HTR-8/SVneo (cell line): ENCODE measurements at regions not wholly inside any gene's neighbourhood (a gene's known extent, or its start where the extent isn't known, plus 50 kb on each side); places are given as distances from the start of the nearest gene placed in this dataset.
"Not testable (repeated sequence)": the region's sequence is repeated elsewhere in the genome, so short reads cannot be mapped to it uniquely, and the experiment has no call there.

Experiments
- DNase-seq: peaks from one replicate; pipeline ENCODE4 v3.0.0; 2011; ENCODE audit warnings: low spot score, mixed read lengths; ENCODE audit not compliant: insufficient read length
- FAIRE-seq: peaks from 2 replicates; lab custom pipeline; 2011; peaks lifted over from hg19 to GRCh38; lab: Jason Lieb, UNC

DNA sequence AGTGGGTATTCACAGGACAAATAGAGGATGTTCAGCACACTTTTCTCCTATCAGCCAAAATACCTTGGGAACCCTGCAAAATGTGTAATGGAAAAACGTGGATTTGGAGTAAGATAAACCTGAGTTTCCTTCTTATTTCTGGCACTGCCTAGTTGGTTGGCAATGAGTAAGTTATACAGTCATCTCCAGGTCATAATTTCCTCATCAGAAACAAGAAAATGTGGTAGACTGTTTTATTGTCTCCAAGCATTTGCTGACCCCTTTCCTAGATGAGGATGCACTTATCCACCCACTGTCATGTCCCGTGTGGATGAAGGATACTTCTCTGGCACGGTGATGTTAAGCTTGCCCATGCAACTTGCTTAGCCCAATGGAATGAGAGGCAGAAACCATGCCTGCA lies 458.0 kb downstream of the KIF2B start:
- FAIRE-seq (peak; percentile 78), DNase-seq (no peak)

- FAIRE-seq, result no peak
- DNase-seq, result no peak
Measured at GRCh38 chr17:54282886-54283285, 460.2 kb downstream of the KIF2B start.

DNA sequence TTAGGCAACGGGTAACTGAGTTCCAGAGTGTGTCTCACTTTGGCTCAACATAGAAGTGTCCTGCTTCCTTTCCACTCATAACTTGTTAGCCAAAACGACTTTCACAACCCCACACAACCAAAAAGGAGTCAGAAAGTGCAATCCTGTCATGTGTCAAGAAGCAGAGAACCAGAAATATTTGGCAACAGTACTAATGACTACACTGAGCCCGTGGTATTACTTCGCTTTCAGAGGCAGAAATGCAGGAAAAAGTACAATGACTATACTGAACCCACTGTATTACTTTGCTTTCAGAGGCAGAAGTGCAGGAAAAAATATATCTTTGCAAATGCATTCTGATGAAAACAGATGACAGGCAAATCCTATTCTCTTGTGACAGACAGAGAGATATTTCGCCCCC lies 484.6 kb downstream of the KIF2B start:
- FAIRE-seq (no peak), DNase-seq (no peak)

- FAIRE-seq, result no peak
- no peak for DNase-seq
Measured at GRCh38 chr17:54324813-54325212, 502.1 kb downstream of the KIF2B start.

GRCh38 chr17:54339731-54340130 lies 517.0 kb downstream of the KIF2B start:
- FAIRE-seq, result no peak

GRCh38 chr17:54347495-54347894 lies 524.8 kb downstream of the KIF2B start:
- FAIRE-seq (no peak), DNase-seq (no peak)

More at GRCh38 chr17:54339731-54340130, 517.0 kb downstream of the KIF2B start:
- DNase-seq, result no peak

DNA sequence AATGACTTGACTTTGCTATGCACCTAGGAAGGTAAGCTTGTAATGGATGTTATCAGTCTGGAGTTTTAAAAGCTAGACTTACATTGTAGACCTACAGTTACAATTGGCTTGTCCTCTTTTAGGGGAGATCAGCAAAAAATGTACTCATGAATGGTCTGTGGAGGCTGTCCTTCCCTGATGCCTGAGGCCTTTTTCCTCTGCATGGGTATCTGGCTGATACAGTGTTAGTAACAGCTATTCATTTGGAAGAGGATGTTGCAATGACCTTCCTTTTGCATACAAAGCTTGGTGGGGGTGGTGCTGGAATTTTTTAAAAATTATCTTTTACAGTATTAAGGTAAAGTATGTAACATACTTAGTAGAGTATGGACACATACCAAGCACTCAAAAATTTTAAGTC lies 525.5 kb downstream of the KIF2B start:
- FAIRE-seq (no peak), DNase-seq (no peak)

DNA sequence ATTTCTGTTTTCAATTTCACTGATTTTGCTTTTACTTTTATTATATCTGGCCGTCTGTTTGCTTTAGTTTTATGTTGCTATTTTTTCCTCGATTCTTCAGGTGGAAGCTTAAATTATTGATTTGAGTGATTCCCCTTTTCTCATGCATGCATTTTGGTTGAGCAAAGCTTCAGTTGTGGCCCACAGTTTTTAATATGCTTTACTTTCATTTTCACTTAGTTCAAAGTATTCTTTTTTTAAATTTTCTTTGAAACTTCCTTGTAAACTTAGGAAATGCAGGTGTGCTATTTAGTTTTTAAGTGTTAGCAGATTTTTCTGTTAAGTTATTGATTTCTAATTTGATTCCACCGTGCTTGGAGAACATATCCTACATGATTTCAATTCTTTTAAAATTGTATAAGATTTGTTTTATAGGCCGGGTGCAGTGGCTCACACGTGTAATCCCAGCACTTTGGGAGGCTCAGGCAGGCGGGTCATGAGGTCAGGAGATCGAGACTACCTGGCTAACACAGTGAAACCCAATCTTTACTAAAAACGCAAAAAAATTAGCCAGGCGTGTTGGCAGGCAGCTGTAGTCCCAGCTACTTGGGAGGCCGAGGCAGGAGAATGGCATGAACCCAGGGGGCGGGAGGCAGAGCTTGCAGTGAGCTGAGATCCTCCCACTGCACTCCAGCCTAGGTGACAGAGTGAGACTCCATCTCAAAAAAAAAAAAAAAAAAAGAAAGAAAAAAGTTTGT lies 531.2 kb downstream of the KIF2B start:
- DNase-seq (no peak), FAIRE-seq (no peak)

DNA sequence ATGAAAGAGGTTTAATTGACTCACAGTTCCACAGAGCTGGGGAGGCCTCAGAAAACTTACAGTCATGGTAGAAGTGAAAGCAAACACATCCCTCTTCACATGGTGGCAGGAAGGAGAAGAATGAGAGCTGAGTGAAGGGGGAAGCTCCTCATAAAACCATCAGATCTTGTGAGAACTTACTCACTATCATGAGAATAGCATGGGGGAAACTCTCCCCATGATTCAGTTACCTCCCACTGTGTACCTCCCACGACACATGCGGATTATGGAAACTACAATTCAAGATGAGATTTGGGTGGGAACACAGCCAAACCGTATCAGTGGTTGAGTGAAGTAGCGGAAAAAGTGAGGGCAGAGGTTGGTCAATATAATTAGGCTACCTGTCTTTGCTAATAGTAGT lies 538.3 kb downstream of the KIF2B start:
- peak; percentile 54 for FAIRE-seq
- not testable (repeated sequence) for DNase-seq

- FAIRE-seq (no peak), DNase-seq (no peak)
Measured at GRCh38 chr17:54368906-54369305, 531.7 kb upstream of the TOM1L1 start.

DNA sequence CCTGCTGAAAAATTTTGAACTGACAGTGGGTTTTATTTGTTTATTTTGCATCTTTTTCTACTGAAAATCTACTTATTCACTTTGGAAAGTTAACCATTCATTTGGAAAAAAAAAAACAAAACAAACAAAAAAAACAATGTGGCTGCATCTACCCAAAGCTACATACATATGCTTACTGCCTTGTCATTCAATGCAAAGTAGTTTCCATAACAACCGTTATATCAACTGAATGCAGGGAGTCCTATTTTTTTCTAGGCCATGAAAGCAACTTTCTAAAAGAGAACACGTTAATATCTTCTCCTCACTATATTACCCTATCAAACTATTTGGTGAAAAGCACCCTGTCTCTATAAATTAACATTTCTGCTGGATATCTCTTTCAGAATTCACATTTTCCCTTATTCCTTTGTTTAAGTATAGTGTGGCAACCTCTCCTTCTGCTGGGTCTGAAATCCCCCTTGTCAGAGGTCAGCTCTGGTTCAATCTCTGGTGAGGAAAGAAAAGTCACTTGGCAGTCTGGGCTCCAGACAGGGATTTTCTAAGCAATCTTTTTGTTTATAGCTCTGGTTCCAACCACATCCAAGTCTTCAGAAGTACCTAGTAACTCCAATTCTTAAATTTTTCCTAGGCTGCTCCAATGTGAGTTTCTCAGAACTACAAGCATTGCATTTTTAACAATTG lies 528.4 kb upstream of the TOM1L1 start:
- FAIRE-seq, result no peak

DNA sequence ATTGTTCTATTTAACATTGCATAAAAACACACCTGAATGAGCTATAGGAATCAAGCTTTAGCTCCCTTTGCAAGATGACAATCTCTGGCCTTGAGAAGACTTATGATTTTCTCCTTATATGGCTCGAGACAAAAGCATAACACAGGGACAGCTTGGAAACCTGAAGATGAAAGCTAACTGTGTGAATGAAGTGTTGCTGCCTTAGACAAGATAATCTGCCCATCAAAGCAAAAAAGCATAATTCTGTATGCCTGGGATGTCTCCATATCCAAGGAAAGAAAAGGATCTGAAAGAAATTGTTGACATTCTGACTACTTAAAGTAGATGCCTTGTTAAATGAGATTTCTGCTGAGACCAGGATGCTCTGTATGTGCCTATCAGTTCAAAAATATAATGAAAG lies 526.7 kb upstream of the TOM1L1 start:
- DNase-seq (no peak), FAIRE-seq (no peak)

More for the DNA sequence above, 528.4 kb upstream of the TOM1L1 start:
- no peak for DNase-seq

DNA sequence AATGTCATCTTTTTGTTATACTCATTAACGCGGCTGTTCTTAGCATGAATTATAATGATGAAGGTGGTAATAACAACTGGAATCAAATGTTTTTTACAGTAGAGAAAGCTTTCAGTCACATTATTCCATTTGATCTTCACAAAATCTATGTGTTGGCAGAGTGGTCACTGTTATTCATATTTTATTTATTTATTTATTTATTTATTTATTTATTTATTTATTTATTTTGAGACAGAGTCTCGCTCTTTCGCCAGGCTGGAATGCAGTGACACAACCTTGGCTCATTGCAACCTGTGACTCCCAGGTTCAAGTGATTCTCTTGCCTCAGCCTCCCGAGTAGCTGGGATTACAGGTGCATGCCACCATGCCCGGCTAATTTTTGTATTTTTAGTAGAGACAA lies 524.2 kb upstream of the TOM1L1 start:
- FAIRE-seq, DNase-seq: not testable (repeated sequence)

DNA sequence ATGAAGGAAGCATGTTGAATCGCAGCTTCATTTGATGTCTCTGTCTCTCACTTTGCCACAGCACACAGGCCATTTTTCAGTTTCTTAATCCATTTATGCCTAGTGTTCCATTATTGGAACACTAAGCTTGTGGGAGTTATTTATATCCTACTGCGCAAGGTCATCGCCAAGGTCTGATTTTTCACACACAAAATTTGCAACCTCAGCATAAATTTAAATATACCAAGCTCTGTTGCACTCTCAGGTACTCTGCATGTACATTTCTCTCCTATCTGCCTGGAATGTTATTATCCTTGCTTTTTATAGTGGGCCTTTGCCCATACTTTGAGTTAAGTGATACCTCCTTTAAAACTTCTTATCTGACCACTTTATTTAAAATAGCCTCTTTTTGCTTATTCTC lies 519.2 kb upstream of the TOM1L1 start:
- DNase-seq (no peak), FAIRE-seq (no peak)

DNA sequence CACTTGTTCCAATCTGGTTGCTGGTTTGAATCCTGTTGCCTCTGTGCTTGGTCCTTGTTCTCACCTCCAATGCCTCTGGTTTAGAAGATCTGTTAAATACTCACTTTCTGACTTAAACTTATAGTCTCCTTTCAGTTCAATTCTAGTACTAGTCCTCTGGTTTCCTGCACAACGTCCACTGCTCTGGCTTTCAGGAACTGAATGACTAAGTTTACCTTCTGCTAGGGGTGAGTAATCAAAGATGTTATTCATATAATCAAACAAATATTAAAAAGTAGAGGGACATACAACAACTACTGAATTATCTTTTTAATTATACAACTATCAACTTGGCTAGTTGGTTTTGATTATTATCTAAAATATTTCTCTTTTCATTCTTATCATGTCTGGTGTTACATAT lies 496.4 kb upstream of the TOM1L1 start:
- FAIRE-seq (no peak), DNase-seq (no peak)

GRCh38 chr17:54405826-54406225 lies 494.8 kb upstream of the TOM1L1 start:
- DNase-seq, result no peak
- no peak for FAIRE-seq

DNA sequence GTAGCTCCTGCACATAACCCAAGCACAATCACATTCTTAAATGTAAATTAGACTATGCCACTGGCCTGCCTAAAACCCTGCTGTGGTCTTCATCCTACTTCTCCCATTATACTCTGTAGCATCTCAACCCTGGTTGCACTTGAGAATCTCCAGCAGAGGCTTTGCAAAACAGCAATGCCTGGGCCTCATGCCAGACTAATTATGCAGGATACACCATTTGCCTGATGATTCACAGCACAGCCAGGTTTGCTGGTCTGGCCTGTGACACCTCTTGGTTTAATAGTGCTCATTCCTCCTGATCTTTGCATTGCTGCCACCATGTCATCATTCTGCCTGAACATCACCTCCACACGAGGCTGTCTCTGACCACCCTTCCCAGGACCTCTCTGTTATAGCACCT lies 491.9 kb upstream of the TOM1L1 start:
- DNase-seq (no peak), FAIRE-seq (no peak)

DNA sequence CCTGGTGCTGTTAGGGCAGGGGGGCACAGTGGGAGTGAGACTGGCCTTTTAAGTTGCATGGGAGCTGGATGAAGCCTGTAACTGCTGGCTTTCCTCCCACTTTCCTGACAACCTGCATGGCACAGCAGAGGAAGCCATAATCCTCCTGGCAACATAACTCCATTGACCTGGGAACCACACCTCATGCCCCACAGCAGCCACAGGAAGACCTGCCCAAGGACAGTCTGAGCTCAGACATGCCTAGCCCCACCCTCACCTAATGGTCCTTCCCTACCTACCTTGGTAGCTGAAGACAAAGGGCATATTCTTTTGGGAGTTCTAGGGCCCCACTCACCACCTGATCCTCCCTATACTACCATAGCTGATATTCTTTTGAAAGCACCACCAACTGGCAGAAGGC lies 482.2 kb upstream of the TOM1L1 start:
- no peak for FAIRE-seq
- no peak for DNase-seq

DNA sequence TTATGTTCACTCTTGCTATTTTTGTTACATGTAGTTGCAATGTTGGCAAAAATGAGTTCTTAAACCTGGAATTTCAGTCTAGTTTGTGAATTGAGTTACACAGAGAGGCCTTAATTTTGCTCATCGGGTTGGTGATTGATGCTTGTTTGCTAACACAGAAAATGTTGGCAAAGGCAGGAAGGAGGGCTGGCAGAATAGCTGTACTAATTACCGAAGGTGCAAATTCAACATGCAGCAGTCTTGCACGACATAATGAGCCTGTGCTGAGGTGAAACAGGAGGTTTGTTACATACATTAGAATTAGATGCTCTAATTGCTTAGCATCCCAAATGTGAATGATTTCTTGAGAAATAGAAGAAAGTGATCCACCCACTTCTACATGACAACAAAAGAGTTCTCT lies 475.0 kb upstream of the TOM1L1 start:
- no peak for DNase-seq

GRCh38 chr17:54426296-54426886 lies 474.3 kb upstream of the TOM1L1 start:
- DNase-seq (no peak), FAIRE-seq (no peak)

More for the DNA sequence above, 475.0 kb upstream of the TOM1L1 start:
- no peak for FAIRE-seq

DNA sequence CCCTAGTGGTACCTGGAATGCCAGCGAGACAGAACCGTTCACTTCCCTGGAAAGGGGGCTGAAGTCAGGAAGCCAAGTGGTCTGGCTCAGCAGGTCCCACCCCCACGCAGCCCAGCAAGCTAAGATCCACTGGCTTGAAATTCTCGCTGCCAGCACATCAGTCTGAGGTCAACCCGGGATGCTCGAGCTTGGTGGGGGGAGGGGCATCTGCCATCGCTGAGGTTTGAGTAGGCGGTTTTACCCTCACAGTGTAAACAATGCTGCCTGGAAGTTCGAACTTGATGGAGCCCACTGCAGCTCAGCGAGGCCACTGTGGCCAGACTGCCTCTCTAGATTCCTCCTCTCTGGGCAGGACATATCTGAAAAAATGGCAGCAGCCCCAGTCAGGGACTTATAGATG lies 464.7 kb upstream of the TOM1L1 start:
- no peak for FAIRE-seq

More for the DNA sequence above, 464.7 kb upstream of the TOM1L1 start:
- no peak for DNase-seq
